Hematopoietic multipotent progenitor cell treated with erythropoietin and hydrocortisone succinate and interleukin-3 and kit ligand, for 8 days (in vitro differentiated cells): ENCODE measurements at regions not wholly inside any gene's neighbourhood (a gene's known extent, or its start where the extent isn't known, plus 50 kb on each side); places are given as distances from the start of the nearest gene placed in this dataset.
"Not testable (repeated sequence)": the region's sequence is repeated elsewhere in the genome, so short reads cannot be mapped to it uniquely, and the experiment has no call there.

Experiments
- DNase-seq: peaks from one replicate; pipeline ENCODE4 v3.0.0-alpha.2; 2015

- DNase-seq: no peak
Observed at GRCh38 chr7:112692333-112692732, 97.9 kb downstream of the TMEM168 start.

DNA sequence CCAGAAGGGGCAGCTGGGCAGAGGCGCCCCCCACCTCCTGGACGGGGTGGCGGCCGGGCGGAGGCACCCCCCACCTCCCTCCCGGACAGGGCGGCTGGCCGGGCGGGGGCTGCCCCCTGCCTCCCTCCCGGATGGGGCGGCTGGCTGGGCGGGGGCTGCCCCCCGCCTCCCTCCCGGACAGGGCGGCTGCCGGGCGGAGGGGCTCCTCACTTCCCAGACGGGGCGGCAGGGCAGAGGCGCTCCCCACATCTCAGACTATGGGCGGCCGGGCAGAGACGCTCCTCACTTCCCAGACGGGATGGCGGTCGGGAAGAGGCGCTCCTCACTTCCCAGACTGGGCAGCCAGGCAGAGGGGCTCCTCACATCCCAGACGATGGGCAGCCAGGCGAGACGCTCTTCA, 93.0 kb downstream of the TMEM168 start:
- DNase-seq: not testable (repeated sequence)

DNA sequence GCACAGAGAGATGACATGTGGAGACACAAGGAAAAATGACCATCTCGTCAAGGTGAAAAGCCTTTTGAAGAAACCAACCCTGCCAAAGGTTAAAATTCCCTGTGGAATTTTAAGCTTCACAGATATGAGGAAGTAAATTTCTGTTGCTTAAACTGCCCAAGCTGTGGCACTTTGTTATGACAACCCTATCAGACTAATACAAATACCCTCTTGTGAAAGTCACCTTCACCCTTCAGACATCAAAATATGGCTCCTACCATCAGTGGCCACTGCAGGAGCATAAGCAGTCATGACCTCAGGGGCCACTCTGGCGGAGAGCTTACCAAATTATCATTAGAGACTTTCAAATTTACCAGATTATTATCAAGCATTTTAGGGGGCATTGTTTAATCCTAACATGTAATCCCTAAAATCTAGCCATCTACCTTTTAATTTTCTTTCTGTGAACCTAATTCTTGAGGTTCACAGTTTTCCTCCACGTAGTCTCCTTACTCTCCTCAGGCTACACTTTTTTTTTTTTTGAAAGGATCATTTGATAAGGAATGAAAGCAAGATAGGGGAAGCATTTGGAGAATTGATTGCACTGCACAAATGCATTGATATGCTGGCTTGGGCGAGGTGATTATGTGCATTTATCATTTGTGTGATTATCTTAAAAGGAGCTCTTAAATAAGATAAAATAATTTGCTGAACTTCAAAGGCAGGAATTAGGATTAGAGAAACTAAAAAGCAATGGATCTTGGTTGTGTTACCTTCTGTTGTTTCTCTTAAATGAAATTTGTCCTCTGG, 90.3 kb downstream of the TMEM168 start:
- no peak for DNase-seq

DNA sequence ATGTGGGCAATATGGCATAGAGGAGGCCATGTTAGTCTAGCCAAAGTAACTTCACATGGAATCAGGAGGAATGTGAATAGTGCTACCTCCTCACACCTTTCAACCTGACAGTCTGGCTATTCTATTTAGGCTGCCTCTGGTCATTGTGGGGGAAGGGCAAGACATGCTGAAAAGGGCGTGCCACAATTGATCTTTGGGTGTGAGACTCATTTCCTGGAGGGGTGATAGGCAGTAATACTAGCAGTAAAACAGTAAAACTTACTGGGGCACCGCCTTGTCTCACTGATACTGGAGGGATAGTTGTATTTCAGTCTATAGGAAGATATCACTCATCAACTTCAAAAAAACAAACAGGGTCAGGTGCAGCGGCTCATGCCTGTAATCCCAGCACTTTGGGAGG, 88.7 kb downstream of the TMEM168 start:
- no peak for DNase-seq

- DNase-seq: no peak
Observed at GRCh38 chr7:112707655-112708054, 82.5 kb downstream of the TMEM168 start.

DNA sequence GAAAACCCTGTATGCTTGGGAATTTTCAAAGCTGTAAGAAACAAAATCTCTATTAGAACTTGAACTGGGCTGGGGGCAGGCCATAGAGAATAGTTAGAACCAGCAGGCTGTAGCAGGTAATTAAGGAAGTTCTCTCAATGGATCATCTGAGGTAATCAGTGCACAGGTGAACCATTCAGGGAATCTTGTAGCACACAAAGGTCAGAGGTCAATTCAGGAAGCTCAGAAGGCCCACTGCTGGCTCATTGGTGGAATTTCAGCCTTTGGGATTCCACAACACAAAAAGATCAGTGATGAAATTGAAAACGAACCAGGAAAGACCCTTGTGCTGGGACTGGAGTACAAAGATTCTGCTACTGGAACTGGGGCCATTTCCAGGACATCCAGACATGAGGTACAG, 82.0 kb downstream of the TMEM168 start:
- DNase-seq: no peak
